GM23338 (cell line): ENCODE measurements at regions not wholly inside any gene's neighbourhood (a gene's known extent, or its start where the extent isn't known, plus 50 kb on each side); places are given as distances from the start of the nearest gene placed in this dataset.

Experiments used
- ATAC-seq: fragments of 200-7000 bp; cut with Tn5 transposase; 3 replicates; pipeline ENCODE4 v1.9.1; 2020
- DNase-seq: peaks from one replicate; pipeline ENCODE4 v3.0.0-alpha.2; 2015; ENCODE audit warnings: low spot score
- H2AFZ ChIP-seq: fragments of 200-600 bp; sonication (generic); 2 replicates; pipeline ENCODE4 v1.8.0; 2016; ENCODE audit warnings: antibody characterized with exemption, mild to moderate bottlenecking, moderate library complexity
- H3F3A ChIP-seq: fragments of 200-600 bp; sonication (generic); replicated peaks from 2 replicates; pipeline ENCODE4 v1.8.0; 2017; ENCODE audit warnings: antibody characterized with exemption, mixed run types, low read depth
- H3K27ac ChIP-seq: fragments of 200-600 bp; sonication (generic); 2 replicates; pipeline ENCODE4 v1.6.1; 2016; ENCODE audit warnings: low read depth
- H3K27me3 ChIP-seq: fragments of 200-600 bp; sonication (generic); 2 replicates; pipeline ENCODE4 v1.8.0; 2016; ENCODE audit warnings: mild to moderate bottlenecking, mixed run types, moderate library complexity; ENCODE audit not compliant: insufficient read depth
- H3K36me3 ChIP-seq: fragments of 200-600 bp; sonication (generic); 2 replicates; pipeline ENCODE4 v1.8.0; 2016; ENCODE audit warnings: mild to moderate bottlenecking; ENCODE audit not compliant: insufficient read depth
- H3K4me1 ChIP-seq: fragments of 200-600 bp; sonication (generic); 2 replicates; pipeline ENCODE4 v1.8.0; 2016; ENCODE audit warnings: mild to moderate bottlenecking, moderate library complexity; ENCODE audit not compliant: insufficient read depth
- H3K4me2 ChIP-seq: fragments of 200-600 bp; sonication (generic); 2 replicates; pipeline ENCODE4 v1.7.1; 2017; ENCODE audit warnings: mixed run types
- H3K4me3 ChIP-seq: fragments of 200-600 bp; sonication (generic); 2 replicates; pipeline ENCODE4 v1.6.1; 2016; ENCODE audit warnings: mixed run types
- H3K79me2 ChIP-seq: fragments of 200-600 bp; sonication (generic); replicated peaks from 2 replicates; pipeline ENCODE4 v1.8.0; 2017; ENCODE audit warnings: mild to moderate bottlenecking; ENCODE audit not compliant: insufficient read depth
- H3K9me2 ChIP-seq: fragments of 200-600 bp; sonication (generic); 2 replicates; pipeline ENCODE4 v1.8.0; 2017; ENCODE audit not compliant: insufficient read depth
- H4K20me1 ChIP-seq: fragments of 200-600 bp; sonication (generic); replicated peaks from 2 replicates; pipeline ENCODE4 v1.8.0; 2017; ENCODE audit warnings: mild to moderate bottlenecking; ENCODE audit not compliant: insufficient read depth
- H3K27ac Mint-ChIP-seq: 2 replicates; pipeline ENCODE4 v1.8.0; 2020; ENCODE audit warnings: inconsistent platforms, mild to moderate bottlenecking, moderate library complexity, mixed read lengths
- H3K27me3 Mint-ChIP-seq: 3 replicates; pipeline ENCODE4 v1.8.0; 2022; ENCODE audit warnings: low read depth, mild to moderate bottlenecking, moderate library complexity, mixed read lengths, inconsistent platforms; ENCODE audit not compliant: insufficient read depth, poor library complexity
- H3K36me3 Mint-ChIP-seq: 3 replicates; pipeline ENCODE4 v1.8.0; 2021; ENCODE audit warnings: low read depth, mild to moderate bottlenecking, inconsistent platforms, moderate library complexity, mixed read lengths
- H3K4me1 Mint-ChIP-seq: 3 replicates; pipeline ENCODE4 v1.8.0; 2020; ENCODE audit warnings: mild to moderate bottlenecking, inconsistent platforms, mixed read lengths
- H3K4me3 Mint-ChIP-seq: 3 replicates; pipeline ENCODE4 v1.8.0; 2021; ENCODE audit warnings: moderate library complexity, mild to moderate bottlenecking, inconsistent platforms, mixed read lengths
- H3K9me3 Mint-ChIP-seq: 3 replicates; pipeline ENCODE4 v1.8.0; 2020; ENCODE audit warnings: moderate library complexity, mild to moderate bottlenecking, inconsistent platforms, mixed read lengths
- CREB1 ChIP-seq: fragments of 250-450 bp; sonication (Bioruptor Pico); IDR thresholded peaks from 2 replicates; pipeline ENCODE4 v1.5.0; 2020; ENCODE audit warnings: low read depth, mild to moderate bottlenecking, moderate library complexity
- ETS1 ChIP-seq: IDR thresholded peaks from 2 replicates; pipeline ENCODE4 v1.6.1; 2016; ENCODE audit warnings: antibody characterized with exemption
- EZH2 ChIP-seq: fragments of 200-600 bp; sonication (generic); IDR thresholded peaks from one replicate; pipeline ENCODE4 v1.8.0; 2017; ENCODE audit warnings: antibody characterized with exemption, mild to moderate bottlenecking, low read depth; ENCODE audit not compliant: unreplicated experiment
- EZH2phosphoT487 ChIP-seq: fragments of 200-600 bp; sonication (generic); IDR thresholded peaks from one replicate; pipeline ENCODE4 v1.8.1; 2018; ENCODE audit warnings: antibody characterized with exemption; ENCODE audit not compliant: unreplicated experiment
- JUNB ChIP-seq: IDR thresholded peaks from one replicate; pipeline ENCODE4 v1.6.1; 2016; ENCODE audit warnings: antibody characterized with exemption; ENCODE audit not compliant: unreplicated experiment
- NANOG ChIP-seq: IDR thresholded peaks from 2 replicates; pipeline ENCODE4 v1.6.1; 2016; ENCODE audit warnings: antibody characterized with exemption, borderline replicate concordance
- POLR2AphosphoS5 ChIP-seq: IDR thresholded peaks from 2 replicates; pipeline ENCODE4 v1.6.1; 2016; ENCODE audit warnings: antibody characterized with exemption, low read depth
- ZNF462 ChIP-seq: fragments of 250-450 bp; sonication (Bioruptor Pico); IDR thresholded peaks from 2 replicates; pipeline ENCODE4 v1.5.0; 2020; ENCODE audit warnings: mild to moderate bottlenecking, moderate library complexity

DNA sequence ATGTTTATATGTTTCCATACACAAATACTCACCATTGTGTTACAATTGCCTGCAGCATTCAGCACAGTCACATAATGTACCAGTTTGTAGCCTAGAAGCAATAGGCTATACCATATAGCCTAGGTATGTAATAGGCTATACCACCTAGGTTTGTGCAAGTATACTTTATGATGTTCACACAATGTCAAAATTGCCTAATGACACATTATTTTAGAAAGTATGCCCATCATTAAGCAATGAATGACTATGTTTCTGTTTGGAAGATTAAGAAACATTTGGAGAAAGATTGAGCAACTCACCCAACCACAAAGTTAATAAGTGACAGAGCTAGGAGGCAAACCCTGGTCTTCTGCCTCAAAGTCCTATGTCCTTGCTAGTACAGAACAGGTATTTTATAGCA is 96.8 kb upstream of the GRIA3 start (continued):
- TF ChIP-seq ZNF462 (CRISPR knock-in tag) (no peak), POLR2AphosphoS5 (no peak), EZH2 (no peak), CREB1 (no peak), JUNB (no peak), NANOG (no peak)

DNA sequence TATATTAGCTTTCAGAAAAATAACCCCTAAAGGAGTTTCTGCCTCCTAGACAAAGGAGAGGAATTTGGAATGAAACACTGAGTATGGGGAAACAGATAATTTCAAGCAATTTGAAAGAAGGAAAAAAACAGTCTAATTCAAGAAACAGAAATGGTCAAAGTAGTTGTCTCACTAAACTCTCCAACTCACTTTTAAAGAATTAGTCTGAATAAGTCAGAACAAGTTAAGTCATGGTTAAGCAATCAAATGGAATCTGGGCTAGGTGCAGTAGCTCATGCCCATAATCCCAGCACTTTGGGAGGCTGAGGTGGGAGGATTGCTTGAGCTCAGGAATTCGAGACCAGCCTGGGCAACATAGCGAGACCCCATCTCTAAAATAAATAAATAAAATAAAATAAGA is 95.7 kb upstream of the GRIA3 start:
- TF ChIP-seq ETS1 (no peak), JUNB (no peak), EZH2 (no peak), NANOG (no peak), EZH2phosphoT487 (no peak)

More for the DNA sequence above, 95.7 kb upstream of the GRIA3 start:
- Histone ChIP-seq H3K4me1 (peaks cover 8% of the 10 kb centered on the region; the same call in 1 of the 2 replicates), H3K27me3 (no peaks in the 10 kb centered on the region), H3F3A (no peaks in the 10 kb centered on the region), H3K27ac (no peak overlapping the region), H3K9me2 (no peaks in the 10 kb centered on the region), H2AFZ (no peak overlapping the region), H4K20me1 (no peaks in the 10 kb centered on the region), H3K4me2 (no peak overlapping the region), H3K4me3 (no peak overlapping the region), H3K79me2 (no peaks in the 10 kb centered on the region), H3K36me3 (no peaks in the 10 kb centered on the region)
- Mint-ChIP-seq H3K9me3 (no peaks in the 10 kb centered on the region), H3K36me3 (no peaks in the 10 kb centered on the region), H3K4me1 (peaks cover 21% of the 10 kb centered on the region), H3K27me3 (peaks cover 6% of the 10 kb centered on the region), H3K27ac (no peak overlapping the region), H3K4me3 (no peak overlapping the region)
- DNase-seq (no peak), ATAC-seq (no peak)
